GM12878 (cell line): ENCODE measurements at regions not wholly inside any gene's neighbourhood (a gene's known extent, or its start where the extent isn't known, plus 50 kb on each side); places are given as distances from the start of the nearest gene placed in this dataset.

Experiments
- CUX1 ChIP-seq: IDR thresholded peaks from 2 replicates; pipeline ENCODE4 v1.6.1; 2012; ENCODE audit warnings: improper control_type of control experiment, low read depth, low read length; ENCODE audit not compliant: insufficient replicate concordance
- RAD51 ChIP-seq: fragments of 450-650 bp; IDR thresholded peaks from 2 replicates; pipeline ENCODE4 v1.6.1; 2016; ENCODE audit warnings: moderate library complexity, mild to moderate bottlenecking, inconsistent platforms
- REST ChIP-seq: IDR thresholded peaks from 2 replicates; pipeline ENCODE4 v1.6.1; 2012; ENCODE audit warnings: mild to moderate bottlenecking, low read depth, low read length
- SIX5 ChIP-seq: IDR thresholded peaks from 2 replicates; pipeline ENCODE4 v1.6.1; 2011; ENCODE audit warnings: mild to moderate bottlenecking, low read depth, low read length, moderate library complexity; ENCODE audit not compliant: severe bottlenecking
- SUZ12 ChIP-seq: fragments of 200-600 bp; sonication (generic); IDR thresholded peaks from one replicate; pipeline ENCODE4 v1.6.1; 2018; ENCODE audit warnings: antibody characterized with exemption, mild to moderate bottlenecking; ENCODE audit not compliant: unreplicated experiment
- YY1 ChIP-seq: IDR thresholded peaks from 2 replicates; pipeline ENCODE4 v1.6.1; 2011; ENCODE audit warnings: low read depth, mild to moderate bottlenecking, low read length
- TF ChIP-seq, protein P1 (sequence below), 3 experiments: IDR thresholded peaks in 2 of 3; conservative IDR thresholded peaks in 1 of 3; 2 replicates each; pipeline ENCODE4 v1.5.1; 2011; ENCODE audit warnings: low read depth in 3 of 3, low read length in 3 of 3, mild to moderate bottlenecking in 3 of 3, control low read depth in 2 of 3, moderate library complexity in 2 of 3, inconsistent platforms in 1 of 3, mixed read lengths in 1 of 3; ENCODE audit not compliant: control insufficient read depth in 2 of 3, insufficient read depth in 1 of 3; ENCODE audit errors: extremely low read depth in 1 of 3

GRCh38 chr7:17444673-17445072 lies 146.2 kb downstream of the AHR start:
- TF ChIP-seq SIX5 (no peak), CUX1 (no peak), RAD51 (no peak), YY1 (no peak), REST (no peak), SUZ12 (no peak)
- TF ChIP-seq, protein P1, sequence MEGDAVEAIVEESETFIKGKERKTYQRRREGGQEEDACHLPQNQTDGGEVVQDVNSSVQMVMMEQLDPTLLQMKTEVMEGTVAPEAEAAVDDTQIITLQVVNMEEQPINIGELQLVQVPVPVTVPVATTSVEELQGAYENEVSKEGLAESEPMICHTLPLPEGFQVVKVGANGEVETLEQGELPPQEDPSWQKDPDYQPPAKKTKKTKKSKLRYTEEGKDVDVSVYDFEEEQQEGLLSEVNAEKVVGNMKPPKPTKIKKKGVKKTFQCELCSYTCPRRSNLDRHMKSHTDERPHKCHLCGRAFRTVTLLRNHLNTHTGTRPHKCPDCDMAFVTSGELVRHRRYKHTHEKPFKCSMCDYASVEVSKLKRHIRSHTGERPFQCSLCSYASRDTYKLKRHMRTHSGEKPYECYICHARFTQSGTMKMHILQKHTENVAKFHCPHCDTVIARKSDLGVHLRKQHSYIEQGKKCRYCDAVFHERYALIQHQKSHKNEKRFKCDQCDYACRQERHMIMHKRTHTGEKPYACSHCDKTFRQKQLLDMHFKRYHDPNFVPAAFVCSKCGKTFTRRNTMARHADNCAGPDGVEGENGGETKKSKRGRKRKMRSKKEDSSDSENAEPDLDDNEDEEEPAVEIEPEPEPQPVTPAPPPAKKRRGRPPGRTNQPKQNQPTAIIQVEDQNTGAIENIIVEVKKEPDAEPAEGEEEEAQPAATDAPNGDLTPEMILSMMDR (IDR thresholded peaks at IDR 0.05 in 2 of 3, conservative IDR thresholded peaks at IDR 0.05 in 1 of 3; ENCODE audit: control insufficient read depth in 2 of 3, extremely low read depth in 1 of 3, insufficient read depth in 1 of 3, low read depth in 3 of 3, low read length in 3 of 3): no peak
